BE2C (cell line): ENCODE measurements at regions not wholly inside any gene's neighbourhood (a gene's known extent, or its start where the extent isn't known, plus 50 kb on each side); places are given as distances from the start of the nearest gene placed in this dataset.

Source experiments
- DNase-seq: peaks from one replicate; pipeline ENCODE4 v3.0.0-alpha.2; 2020
- H3K27me3 ChIP-seq: fragments of 250-450 bp; sonication (Bioruptor Pico); 2 replicates; pipeline ENCODE4 v1.5.1; 2020; ENCODE audit warnings: mild to moderate bottlenecking
- H3K36me3 ChIP-seq: fragments of 250-450 bp; sonication (Bioruptor Pico); 2 replicates; pipeline ENCODE4 v1.5.1; 2020; ENCODE audit warnings: mild to moderate bottlenecking
- H3K4me1 ChIP-seq: fragments of 250-450 bp; sonication (Bioruptor Pico); 2 replicates; pipeline ENCODE4 v1.5.1; 2020
- H3K4me3 ChIP-seq: 2 replicates; pipeline ENCODE4 v1.5.1; 2011; ENCODE audit warnings: low read depth, low read length
- H3K9me3 ChIP-seq: fragments of 250-450 bp; sonication (Bioruptor Pico); 2 replicates; pipeline ENCODE4 v1.5.1; 2020
- CTCF ChIP-seq: IDR thresholded peaks from 2 replicates; pipeline ENCODE4 v1.5.1; 2012; ENCODE audit warnings: mild to moderate bottlenecking, low read depth, low read length

- Histone ChIP-seq H3K27me3 (peaks cover 5% of the 10 kb centered on the region), H3K4me3 (no peak overlapping the region), H3K36me3 (no peaks in the 10 kb centered on the region), H3K9me3 (no peaks in the 10 kb centered on the region), H3K4me1 (no peaks in the 10 kb centered on the region)
- TF ChIP-seq CTCF = no peak
- DNase-seq = no peak
Observed at GRCh38 chr6:91241946-91242613, 655.2 kb upstream of the MAP3K7 start.

- H3K27me3 ChIP-seq = peaks cover 5% of the 10 kb centered on the region
- no peaks in the 10 kb centered on the region for H3K4me1 ChIP-seq
- H3K9me3 ChIP-seq = no peaks in the 10 kb centered on the region
- H3K36me3 ChIP-seq = no peaks in the 10 kb centered on the region
- no peak overlapping the region for H3K4me3 ChIP-seq
- DNase-seq = no peak
- TF ChIP-seq CTCF = no peak
Observed at GRCh38 chr6:91240878-91241603, 654.2 kb upstream of the MAP3K7 start.

DNA sequence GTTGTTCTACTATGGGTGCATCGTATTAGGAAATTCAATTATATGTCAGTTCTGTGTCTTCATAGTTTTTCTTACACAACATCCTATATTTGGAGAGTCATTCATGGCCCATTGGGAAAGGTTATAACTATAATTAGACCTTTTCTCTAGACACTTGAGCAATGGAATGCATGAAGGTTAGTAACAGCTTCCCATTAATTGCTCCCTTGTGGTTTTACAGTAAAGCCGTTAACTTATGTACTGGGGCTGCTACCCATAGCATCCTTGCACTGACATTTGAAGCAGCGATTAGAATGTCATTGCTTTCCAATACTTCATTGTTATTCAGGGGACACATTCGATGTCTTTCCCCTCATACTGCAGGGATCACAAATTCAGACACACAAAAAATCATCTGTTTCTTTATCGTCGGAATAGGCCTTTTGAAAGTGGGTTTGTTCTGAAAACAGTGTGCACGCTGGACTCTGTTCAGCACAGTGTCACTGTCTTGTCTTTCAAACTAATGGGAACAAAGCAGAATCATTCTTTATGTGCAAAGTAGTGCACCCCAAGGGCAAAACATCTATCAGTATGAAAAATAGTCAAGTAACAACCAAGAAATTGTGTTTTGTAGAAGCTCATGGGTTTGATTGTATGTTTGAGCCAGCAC, 634.3 kb upstream of the MAP3K7 start:
- no peaks in the 10 kb centered on the region for H3K4me1 ChIP-seq
- no peaks in the 10 kb centered on the region for H3K36me3 ChIP-seq
- H3K4me3 ChIP-seq = no peak overlapping the region
- no peak for TF ChIP-seq CTCF
- no peaks in the 10 kb centered on the region for H3K9me3 ChIP-seq
- no peaks in the 10 kb centered on the region; the same call in 1 of the 2 replicates for H3K27me3 ChIP-seq
- no peak for DNase-seq

- Histone ChIP-seq H3K4me1 (no peaks in the 10 kb centered on the region), H3K27me3 (no peaks in the 10 kb centered on the region), H3K4me3 (no peak overlapping the region), H3K36me3 (no peaks in the 10 kb centered on the region), H3K9me3 (no peaks in the 10 kb centered on the region)
- TF ChIP-seq CTCF = no peak
- no peak for DNase-seq
Observed at GRCh38 chr6:91213229-91213901, 626.5 kb upstream of the MAP3K7 start.

DNA sequence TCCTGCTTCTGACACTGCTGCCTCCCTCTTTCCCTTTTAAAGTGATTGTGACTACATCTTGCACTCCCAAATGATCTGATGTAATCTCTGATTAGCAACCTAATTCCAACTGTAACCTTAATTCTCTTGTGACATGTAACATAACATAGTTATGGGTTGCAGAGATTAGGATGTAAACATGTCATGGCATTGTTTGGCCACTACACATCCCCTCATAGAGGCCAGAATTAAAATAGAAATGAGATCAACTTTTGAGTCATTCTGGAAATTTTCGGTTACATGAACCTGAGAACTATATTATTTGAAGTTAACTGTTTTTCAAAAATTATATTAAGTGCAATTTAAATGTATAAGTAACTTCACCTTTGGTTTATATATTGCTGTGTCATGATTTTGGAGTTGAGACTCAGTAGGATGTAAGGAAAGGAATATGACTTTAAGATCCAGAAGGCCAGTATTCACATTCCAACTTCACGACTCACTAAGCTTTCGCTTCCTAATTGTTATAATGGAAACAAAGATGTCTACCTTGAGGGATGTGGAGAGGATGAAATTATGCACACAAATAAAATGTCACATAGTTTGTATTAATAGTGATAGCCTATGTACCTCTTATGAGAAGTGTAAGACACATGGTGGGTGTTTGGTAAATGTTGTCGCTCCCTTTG, 611.9 kb upstream of the MAP3K7 start:
- TF ChIP-seq CTCF = no peak
- Histone ChIP-seq H3K36me3 (no peaks in the 10 kb centered on the region), H3K9me3 (no peaks in the 10 kb centered on the region), H3K27me3 (no peaks in the 10 kb centered on the region), H3K4me1 (no peaks in the 10 kb centered on the region), H3K4me3 (no peak overlapping the region)
- no peak for DNase-seq
